ES-I3 (cell line): ENCODE measurements at regions not wholly inside any gene's neighbourhood (a gene's known extent, or its start where the extent isn't known, plus 50 kb on each side); places are given as distances from the start of the nearest gene placed in this dataset.

Experiments used
- H3K36me3 ChIP-seq: 2 replicates; pipeline ENCODE4 v1.6.1; 2013; ENCODE audit warnings: mild to moderate bottlenecking, low read length, control low read depth, moderate library complexity; ENCODE audit not compliant: insufficient read depth
- H3K4me1 ChIP-seq: 2 replicates; pipeline ENCODE4 v1.6.1; 2013; ENCODE audit warnings: mild to moderate bottlenecking, control low read depth, low read length; ENCODE audit not compliant: insufficient read depth
- H3K9ac ChIP-seq: 2 replicates; pipeline ENCODE4 v1.6.1; 2013; ENCODE audit warnings: low read depth, mild to moderate bottlenecking, low read length, moderate library complexity
- H3K9me3 ChIP-seq: 2 replicates; pipeline ENCODE4 v1.6.1; 2013; ENCODE audit warnings: mild to moderate bottlenecking, low read length, moderate library complexity; ENCODE audit not compliant: control insufficient read depth, insufficient read depth

- Histone ChIP-seq H3K4me1 (no peaks in the 10 kb centered on the region), H3K9me3 (no peaks in the 10 kb centered on the region), H3K36me3 (no peaks in the 10 kb centered on the region), H3K9ac (no peak overlapping the region)
Measured at GRCh38 chr2:180443888-180444287, 436.8 kb upstream of the CWC22 start.

- Histone ChIP-seq H3K36me3 (no peaks in the 10 kb centered on the region), H3K9me3 (no peaks in the 10 kb centered on the region), H3K9ac (no peak overlapping the region), H3K4me1 (no peaks in the 10 kb centered on the region)
Measured at GRCh38 chr2:180442860-180443644, 436.0 kb upstream of the CWC22 start.

GRCh38 chr2:180419212-180419611 lies 412.1 kb upstream of the CWC22 start:
- Histone ChIP-seq H3K9me3 (no peaks in the 10 kb centered on the region), H3K9ac (no peak overlapping the region), H3K4me1 (no peaks in the 10 kb centered on the region), H3K36me3 (no peaks in the 10 kb centered on the region)

- H3K9me3 ChIP-seq: no peaks in the 10 kb centered on the region
- no peaks in the 10 kb centered on the region for H3K36me3 ChIP-seq
- H3K4me1 ChIP-seq: no peaks in the 10 kb centered on the region
- H3K9ac ChIP-seq: no peak overlapping the region
Measured at GRCh38 chr2:180416627-180417026, 409.5 kb upstream of the CWC22 start.

GRCh38 chr2:180413336-180413735 lies 406.2 kb upstream of the CWC22 start:
- Histone ChIP-seq H3K4me1 (no peaks in the 10 kb centered on the region), H3K9me3 (no peaks in the 10 kb centered on the region), H3K9ac (no peak overlapping the region), H3K36me3 (no peaks in the 10 kb centered on the region)

- Histone ChIP-seq H3K9me3 (no peaks in the 10 kb centered on the region), H3K4me1 (no peaks in the 10 kb centered on the region), H3K36me3 (no peaks in the 10 kb centered on the region), H3K9ac (no peak overlapping the region)
Measured at GRCh38 chr2:180412219-180412618, 405.1 kb upstream of the CWC22 start.

- H3K4me1 ChIP-seq: no peaks in the 10 kb centered on the region
- no peaks in the 10 kb centered on the region for H3K36me3 ChIP-seq
- no peaks in the 10 kb centered on the region for H3K9me3 ChIP-seq
- no peak overlapping the region for H3K9ac ChIP-seq
Measured at GRCh38 chr2:180411661-180412060, 404.6 kb upstream of the CWC22 start.

- no peak overlapping the region for H3K9ac ChIP-seq
- no peaks in the 10 kb centered on the region for H3K4me1 ChIP-seq
- H3K36me3 ChIP-seq: no peaks in the 10 kb centered on the region
- H3K9me3 ChIP-seq: no peaks in the 10 kb centered on the region
Measured at GRCh38 chr2:180406687-180407086, 399.6 kb upstream of the CWC22 start.

- H3K9me3 ChIP-seq: no peaks in the 10 kb centered on the region
- H3K9ac ChIP-seq: no peak overlapping the region
- H3K36me3 ChIP-seq: no peaks in the 10 kb centered on the region
- no peaks in the 10 kb centered on the region for H3K4me1 ChIP-seq
Measured at GRCh38 chr2:180405520-180405919, 398.4 kb upstream of the CWC22 start.

- no peak overlapping the region for H3K9ac ChIP-seq
- no peaks in the 10 kb centered on the region for H3K36me3 ChIP-seq
- no peaks in the 10 kb centered on the region for H3K4me1 ChIP-seq
- H3K9me3 ChIP-seq: peaks cover 5% of the 10 kb centered on the region; the same call in 1 of the 2 replicates
Measured at GRCh38 chr2:180394305-180394704, 387.2 kb upstream of the CWC22 start.

GRCh38 chr2:180385601-180386201 lies 378.6 kb upstream of the CWC22 start:
- H3K36me3 ChIP-seq: no peaks in the 10 kb centered on the region
- H3K9ac ChIP-seq: no peak overlapping the region
- H3K4me1 ChIP-seq: no peaks in the 10 kb centered on the region
- H3K9me3 ChIP-seq: no peaks in the 10 kb centered on the region

GRCh38 chr2:180376066-180376465 lies 369.0 kb upstream of the CWC22 start:
- Histone ChIP-seq H3K9ac (no peak overlapping the region), H3K9me3 (no peaks in the 10 kb centered on the region), H3K4me1 (no peaks in the 10 kb centered on the region), H3K36me3 (no peaks in the 10 kb centered on the region)

GRCh38 chr2:180374502-180375281 lies 367.6 kb upstream of the CWC22 start:
- H3K36me3 ChIP-seq: no peaks in the 10 kb centered on the region
- H3K9me3 ChIP-seq: no peaks in the 10 kb centered on the region

GRCh38 chr2:180370511-180371205 lies 363.6 kb upstream of the CWC22 start:
- Histone ChIP-seq H3K4me1 (no peaks in the 10 kb centered on the region), H3K9ac (no peak overlapping the region), H3K9me3 (no peaks in the 10 kb centered on the region), H3K36me3 (no peaks in the 10 kb centered on the region)

More at GRCh38 chr2:180374502-180375281, 367.6 kb upstream of the CWC22 start:
- Histone ChIP-seq H3K4me1 (no peaks in the 10 kb centered on the region), H3K9ac (no peak overlapping the region)
